ENCODE measurements at regions not wholly inside any gene's neighbourhood (a gene's known extent, or its start where the extent isn't known, plus 50 kb on each side); places are given as distances from the start of the nearest gene placed in this dataset.

DNA sequence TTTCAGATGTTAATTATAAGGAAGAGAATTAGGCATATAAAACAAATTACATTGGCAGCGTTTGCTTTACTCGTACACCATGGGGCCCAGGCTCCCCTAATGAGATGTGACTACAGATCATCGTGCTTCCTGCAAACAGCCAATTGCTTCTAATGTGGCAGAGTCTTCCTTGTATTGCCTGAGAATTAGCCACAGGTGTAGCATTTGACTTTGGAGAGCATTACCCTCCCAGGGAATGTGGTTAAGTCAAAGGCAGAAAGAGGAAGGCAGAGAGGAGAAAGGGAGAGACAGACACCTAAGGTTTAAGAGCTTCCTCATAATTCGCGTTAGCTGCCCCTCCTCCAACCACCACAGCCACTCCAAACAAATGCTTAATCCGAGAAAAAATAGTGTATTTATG, 97.0 kb downstream of the MID1IP1 start:
- Histone ChIP-seq H3K9me2 (replicated peaks; ENCODE audit: insufficient read depth, low read length) (no peaks in the 10 kb centered on the region), H3K4me2 (ENCODE audit: low read depth, low read length, poor library complexity, severe bottlenecking) (no peak overlapping the region), H3F3A (ENCODE audit: insufficient read depth) (no peaks in the 10 kb centered on the region), H4K20me1 (ENCODE audit: low read depth, low read length) (no peaks in the 10 kb centered on the region), H3K36me3 (ENCODE audit: low read length) (no peaks in the 10 kb centered on the region), H3K9ac (ENCODE audit: low read length) (no peak overlapping the region), H3K27me3 (ENCODE audit: low read length) (no peaks in the 10 kb centered on the region), H3K27ac (ENCODE audit: low read depth, low read length) (no peak overlapping the region), H3K79me2 (ENCODE audit: insufficient read depth, low read length) (no peaks in the 10 kb centered on the region), H3K4me3 (ENCODE audit: insufficient read depth, low read length, poor library complexity, severe bottlenecking) (no peak overlapping the region), H3K9me3 (ENCODE audit: insufficient read depth, low read length) (no peaks in the 10 kb centered on the region), H2AFZ (ENCODE audit: low read depth, low read length, severe bottlenecking) (no peak overlapping the region)
- TF ChIP-seq, protein P1, sequence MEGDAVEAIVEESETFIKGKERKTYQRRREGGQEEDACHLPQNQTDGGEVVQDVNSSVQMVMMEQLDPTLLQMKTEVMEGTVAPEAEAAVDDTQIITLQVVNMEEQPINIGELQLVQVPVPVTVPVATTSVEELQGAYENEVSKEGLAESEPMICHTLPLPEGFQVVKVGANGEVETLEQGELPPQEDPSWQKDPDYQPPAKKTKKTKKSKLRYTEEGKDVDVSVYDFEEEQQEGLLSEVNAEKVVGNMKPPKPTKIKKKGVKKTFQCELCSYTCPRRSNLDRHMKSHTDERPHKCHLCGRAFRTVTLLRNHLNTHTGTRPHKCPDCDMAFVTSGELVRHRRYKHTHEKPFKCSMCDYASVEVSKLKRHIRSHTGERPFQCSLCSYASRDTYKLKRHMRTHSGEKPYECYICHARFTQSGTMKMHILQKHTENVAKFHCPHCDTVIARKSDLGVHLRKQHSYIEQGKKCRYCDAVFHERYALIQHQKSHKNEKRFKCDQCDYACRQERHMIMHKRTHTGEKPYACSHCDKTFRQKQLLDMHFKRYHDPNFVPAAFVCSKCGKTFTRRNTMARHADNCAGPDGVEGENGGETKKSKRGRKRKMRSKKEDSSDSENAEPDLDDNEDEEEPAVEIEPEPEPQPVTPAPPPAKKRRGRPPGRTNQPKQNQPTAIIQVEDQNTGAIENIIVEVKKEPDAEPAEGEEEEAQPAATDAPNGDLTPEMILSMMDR (IDR thresholded peaks at IDR 0.05; ENCODE audit: insufficient read depth, low read length, poor library complexity, severe bottlenecking): no peak
- no peak for TF ChIP-seq EZH2phosphoT487 (conservative IDR thresholded peaks at IDR 0.05; ENCODE audit: low read length)

DNA sequence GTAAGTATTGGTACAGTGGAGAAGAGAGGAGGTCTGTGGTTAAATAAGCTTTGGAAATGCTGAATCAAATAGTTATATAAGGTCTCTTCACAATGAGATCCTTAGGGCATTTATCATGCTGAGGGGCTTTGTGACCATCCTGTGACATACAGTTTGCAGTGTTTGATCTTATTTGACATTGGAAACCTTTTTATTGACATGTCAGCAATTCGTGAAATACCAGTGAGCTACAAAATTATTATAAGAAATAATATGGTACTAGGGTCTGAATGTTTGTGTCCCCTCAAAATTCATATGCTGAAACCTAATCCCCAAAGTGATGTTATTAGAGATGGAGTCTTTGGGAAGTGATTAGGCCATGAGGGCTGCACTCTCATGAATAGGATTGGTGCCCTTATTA, 98.4 kb downstream of the MID1IP1 start:
- TF ChIP-seq EZH2phosphoT487 (conservative IDR thresholded peaks at IDR 0.05; ENCODE audit: low read length): no peak
- TF ChIP-seq, protein P1 (IDR thresholded peaks at IDR 0.05; ENCODE audit: insufficient read depth, low read length, poor library complexity, severe bottlenecking): no peak
- Histone ChIP-seq H3K9me2 (replicated peaks; ENCODE audit: insufficient read depth, low read length) (no peaks in the 10 kb centered on the region), H2AFZ (ENCODE audit: low read depth, low read length, severe bottlenecking) (no peak overlapping the region), H3F3A (ENCODE audit: insufficient read depth) (no peaks in the 10 kb centered on the region), H3K9ac (ENCODE audit: low read length) (no peak overlapping the region), H3K4me2 (ENCODE audit: low read depth, low read length, poor library complexity, severe bottlenecking) (no peak overlapping the region), H4K20me1 (ENCODE audit: low read depth, low read length) (no peaks in the 10 kb centered on the region), H3K4me3 (ENCODE audit: insufficient read depth, low read length, poor library complexity, severe bottlenecking) (no peak overlapping the region), H3K9me3 (ENCODE audit: insufficient read depth, low read length) (no peaks in the 10 kb centered on the region), H3K36me3 (ENCODE audit: low read length) (no peaks in the 10 kb centered on the region), H3K79me2 (ENCODE audit: insufficient read depth, low read length) (no peaks in the 10 kb centered on the region), H3K27ac (ENCODE audit: low read depth, low read length) (no peak overlapping the region), H3K27me3 (ENCODE audit: low read length) (no peaks in the 10 kb centered on the region)

DNA sequence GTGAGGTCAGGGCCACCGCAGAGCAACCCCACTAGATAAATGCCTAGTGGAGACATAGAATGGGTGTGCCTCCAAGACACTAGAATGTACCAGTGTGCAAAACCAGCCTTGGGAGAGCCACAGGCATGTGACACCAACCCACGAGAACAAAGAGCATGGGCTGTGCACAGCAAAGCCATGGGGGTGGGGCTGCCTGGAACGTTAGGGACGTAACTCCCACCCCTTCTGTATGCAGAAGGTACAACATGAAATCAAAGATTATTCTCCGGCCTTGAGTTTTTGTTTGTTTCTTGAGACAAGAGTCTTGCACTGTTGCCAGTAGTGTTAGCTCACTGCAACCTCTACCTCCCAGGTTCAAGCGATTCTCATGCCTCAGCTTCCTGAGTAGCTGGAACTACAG, 99.5 kb downstream of the MID1IP1 start:
- Histone ChIP-seq H3K9me2 (replicated peaks; ENCODE audit: insufficient read depth, low read length) (no peaks in the 10 kb centered on the region), H3K36me3 (ENCODE audit: low read length) (no peaks in the 10 kb centered on the region), H3K79me2 (ENCODE audit: insufficient read depth, low read length) (no peaks in the 10 kb centered on the region), H3K4me3 (ENCODE audit: insufficient read depth, low read length, poor library complexity, severe bottlenecking) (no peak overlapping the region), H3K27me3 (ENCODE audit: low read length) (no peaks in the 10 kb centered on the region), H3K27ac (ENCODE audit: low read depth, low read length) (no peak overlapping the region), H3K9ac (ENCODE audit: low read length) (no peak overlapping the region), H3K9me3 (ENCODE audit: insufficient read depth, low read length) (no peaks in the 10 kb centered on the region), H3F3A (ENCODE audit: insufficient read depth) (no peaks in the 10 kb centered on the region), H4K20me1 (ENCODE audit: low read depth, low read length) (no peaks in the 10 kb centered on the region), H2AFZ (ENCODE audit: low read depth, low read length, severe bottlenecking) (no peak overlapping the region), H3K4me2 (ENCODE audit: low read depth, low read length, poor library complexity, severe bottlenecking) (no peak overlapping the region)
- TF ChIP-seq EZH2phosphoT487 (conservative IDR thresholded peaks at IDR 0.05; ENCODE audit: low read length): no peak
- TF ChIP-seq, protein P1 (IDR thresholded peaks at IDR 0.05; ENCODE audit: insufficient read depth, low read length, poor library complexity, severe bottlenecking): no peak
